OCI-LY7 (cell line): ENCODE measurements at regions not wholly inside any gene's neighbourhood (a gene's known extent, or its start where the extent isn't known, plus 50 kb on each side); places are given as distances from the start of the nearest gene placed in this dataset.

Experiments
- CTCF ChIP-seq: fragments of 200-600 bp; sonication (generic); conservative IDR thresholded peaks from 2 replicates; pipeline ENCODE4 v1.5.1; 2014; ENCODE audit warnings: mild to moderate bottlenecking, antibody characterized with exemption, low read length, moderate library complexity, mixed read lengths
- EZH2phosphoT487 ChIP-seq: fragments of 200-600 bp; sonication (generic); IDR thresholded peaks from 2 replicates; pipeline ENCODE4 v1.6.1; 2018; ENCODE audit warnings: low read depth, borderline replicate concordance, mild to moderate bottlenecking, mixed run types, antibody characterized with exemption, low read length, moderate library complexity, mixed read lengths

DNA sequence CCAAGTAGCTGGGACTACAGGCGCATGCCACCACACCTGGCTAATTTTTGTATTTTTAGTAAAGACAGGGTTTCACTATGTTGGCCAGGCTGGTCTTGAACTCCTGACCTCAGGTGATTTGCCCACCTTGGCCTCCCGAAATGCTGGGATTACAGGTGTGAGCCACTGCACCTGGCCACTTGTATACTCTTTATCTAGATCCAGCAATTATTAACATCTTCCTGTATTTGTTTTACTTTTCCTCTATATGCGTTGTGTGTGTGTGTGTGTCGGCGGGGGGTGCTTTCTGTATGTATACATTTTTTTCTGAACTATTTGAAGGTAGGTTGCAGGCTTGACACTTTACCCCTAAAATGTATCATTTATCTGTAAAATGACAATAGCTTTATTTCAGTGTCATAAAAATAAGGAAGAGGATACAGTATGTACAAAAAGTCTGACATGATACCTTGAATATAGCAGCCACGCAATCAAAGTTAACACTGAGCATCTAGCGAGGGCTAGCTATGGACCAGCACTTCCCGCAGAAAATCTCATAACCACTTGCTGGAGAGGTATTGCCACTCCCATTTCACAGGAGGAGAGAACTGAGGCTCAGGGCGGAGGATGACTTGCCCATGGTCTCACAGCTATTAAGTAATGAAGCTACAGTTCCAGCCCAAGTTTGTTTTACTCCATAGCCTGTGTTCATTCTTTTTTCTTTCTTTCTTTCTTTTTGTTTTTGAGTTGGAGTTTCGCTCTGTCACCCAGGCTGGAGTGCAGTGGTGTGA is 251.3 kb downstream of the MYCN start:
- no peak for TF ChIP-seq CTCF
- TF ChIP-seq EZH2phosphoT487: no peak
